SK-N-SH (cell line): ENCODE measurements at regions not wholly inside any gene's neighbourhood (a gene's known extent, or its start where the extent isn't known, plus 50 kb on each side); places are given as distances from the start of the nearest gene placed in this dataset.

ENCODE experiments used
- EP300 ChIP-seq, 2 experiments: IDR thresholded peaks; 2 replicates each; pipeline versions ENCODE4 v1.4.0 to v1.6.1; 2012; ENCODE audit warnings: borderline replicate concordance in 1 of 2, low read depth in 1 of 2, low read length in 1 of 2
- EZH2phosphoT487 ChIP-seq: fragments of 200-600 bp; sonication (generic); IDR thresholded peaks from 2 replicates; pipeline ENCODE4 v1.6.1; 2017; ENCODE audit warnings: low read depth, mixed run types, mild to moderate bottlenecking, antibody characterized with exemption, moderate library complexity, borderline replicate concordance
- FOXM1 ChIP-seq: IDR thresholded peaks from 2 replicates; pipeline ENCODE4 v1.4.0; 2012; ENCODE audit warnings: low read depth, mild to moderate bottlenecking
- JUND ChIP-seq: IDR thresholded peaks from 2 replicates; pipeline ENCODE4 v1.4.0; 2012
- MXI1 ChIP-seq: IDR thresholded peaks from 2 replicates; pipeline ENCODE4 v1.6.1; 2012; ENCODE audit warnings: mild to moderate bottlenecking, low read depth, low read length, improper control_type of control experiment
- POLR2AphosphoS5 ChIP-seq: IDR thresholded peaks from 2 replicates; pipeline ENCODE4 v1.6.1; 2012; ENCODE audit warnings: low read depth, low read length
- RAD21 ChIP-seq: IDR thresholded peaks from 2 replicates; pipeline ENCODE4 v1.6.1; 2012; ENCODE audit warnings: mild to moderate bottlenecking, low read length
- REST ChIP-seq: IDR thresholded peaks from 2 replicates; pipeline ENCODE4 v1.6.1; 2012; ENCODE audit warnings: mild to moderate bottlenecking, low read depth, low read length, moderate library complexity
- SIN3A ChIP-seq: IDR thresholded peaks from 2 replicates; pipeline ENCODE4 v1.6.1; 2012; ENCODE audit warnings: low read depth, mild to moderate bottlenecking, low read length, moderate library complexity, borderline replicate concordance
- TCF12 ChIP-seq: IDR thresholded peaks from 2 replicates; pipeline ENCODE4 v1.4.0; 2012
- TF ChIP-seq, protein P1 (sequence below): fragments of 200-600 bp; sonication (generic); IDR thresholded peaks from 2 replicates; pipeline ENCODE4 v1.6.1; 2017; ENCODE audit warnings: antibody characterized with exemption, mild to moderate bottlenecking, moderate library complexity
- TF ChIP-seq, protein P2 (sequence below): IDR thresholded peaks from 2 replicates; pipeline ENCODE4 v1.4.0; 2012; ENCODE audit warnings: low read depth, borderline replicate concordance

- TF ChIP-seq, protein P1, sequence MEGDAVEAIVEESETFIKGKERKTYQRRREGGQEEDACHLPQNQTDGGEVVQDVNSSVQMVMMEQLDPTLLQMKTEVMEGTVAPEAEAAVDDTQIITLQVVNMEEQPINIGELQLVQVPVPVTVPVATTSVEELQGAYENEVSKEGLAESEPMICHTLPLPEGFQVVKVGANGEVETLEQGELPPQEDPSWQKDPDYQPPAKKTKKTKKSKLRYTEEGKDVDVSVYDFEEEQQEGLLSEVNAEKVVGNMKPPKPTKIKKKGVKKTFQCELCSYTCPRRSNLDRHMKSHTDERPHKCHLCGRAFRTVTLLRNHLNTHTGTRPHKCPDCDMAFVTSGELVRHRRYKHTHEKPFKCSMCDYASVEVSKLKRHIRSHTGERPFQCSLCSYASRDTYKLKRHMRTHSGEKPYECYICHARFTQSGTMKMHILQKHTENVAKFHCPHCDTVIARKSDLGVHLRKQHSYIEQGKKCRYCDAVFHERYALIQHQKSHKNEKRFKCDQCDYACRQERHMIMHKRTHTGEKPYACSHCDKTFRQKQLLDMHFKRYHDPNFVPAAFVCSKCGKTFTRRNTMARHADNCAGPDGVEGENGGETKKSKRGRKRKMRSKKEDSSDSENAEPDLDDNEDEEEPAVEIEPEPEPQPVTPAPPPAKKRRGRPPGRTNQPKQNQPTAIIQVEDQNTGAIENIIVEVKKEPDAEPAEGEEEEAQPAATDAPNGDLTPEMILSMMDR, result no peak
- TF ChIP-seq REST (no peak), TCF12 (no peak), FOXM1 (no peak), EZH2phosphoT487 (no peak), JUND (no peak), MXI1 (no peak), POLR2AphosphoS5 (no peak), RAD21 (no peak), EP300 (IDR thresholded peaks at IDR 0.05; ENCODE audit: borderline replicate concordance in 1 of 2, low read depth in 1 of 2, low read length in 1 of 2) (no peak), SIN3A (no peak)
- TF ChIP-seq, protein P2, sequence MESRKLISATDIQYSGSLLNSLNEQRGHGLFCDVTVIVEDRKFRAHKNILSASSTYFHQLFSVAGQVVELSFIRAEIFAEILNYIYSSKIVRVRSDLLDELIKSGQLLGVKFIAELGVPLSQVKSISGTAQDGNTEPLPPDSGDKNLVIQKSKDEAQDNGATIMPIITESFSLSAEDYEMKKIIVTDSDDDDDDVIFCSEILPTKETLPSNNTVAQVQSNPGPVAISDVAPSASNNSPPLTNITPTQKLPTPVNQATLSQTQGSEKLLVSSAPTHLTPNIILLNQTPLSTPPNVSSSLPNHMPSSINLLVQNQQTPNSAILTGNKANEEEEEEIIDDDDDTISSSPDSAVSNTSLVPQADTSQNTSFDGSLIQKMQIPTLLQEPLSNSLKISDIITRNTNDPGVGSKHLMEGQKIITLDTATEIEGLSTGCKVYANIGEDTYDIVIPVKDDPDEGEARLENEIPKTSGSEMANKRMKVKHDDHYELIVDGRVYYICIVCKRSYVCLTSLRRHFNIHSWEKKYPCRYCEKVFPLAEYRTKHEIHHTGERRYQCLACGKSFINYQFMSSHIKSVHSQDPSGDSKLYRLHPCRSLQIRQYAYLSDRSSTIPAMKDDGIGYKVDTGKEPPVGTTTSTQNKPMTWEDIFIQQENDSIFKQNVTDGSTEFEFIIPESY, result no peak
Observed at GRCh38 chr18:30696201-30696600, 346.3 kb downstream of the DSC3 start.
